Osteoblast (primary cell): ENCODE measurements at regions not wholly inside any gene's neighbourhood (a gene's known extent, or its start where the extent isn't known, plus 50 kb on each side); places are given as distances from the start of the nearest gene placed in this dataset.
A peak's percentile ranks its signal among the peaks of the same experiment; 100 is the strongest.

Source experiments
- DNase-seq: peaks from one replicate; pipeline ENCODE4 v3.0.0; 2011; ENCODE audit warnings: low spot score, mixed read lengths; ENCODE audit not compliant: insufficient read length; ENCODE audit errors: missing footprints
- H2AFZ ChIP-seq: 2 replicates; pipeline ENCODE4 v1.6.0; 2011; ENCODE audit warnings: mild to moderate bottlenecking, low read length
- H3K27ac ChIP-seq: 2 replicates; pipeline ENCODE4 v1.5.1; 2011; ENCODE audit warnings: mild to moderate bottlenecking, low read depth, low read length, moderate library complexity
- H3K27me3 ChIP-seq: 2 replicates; pipeline ENCODE4 v1.6.0; 2012; ENCODE audit warnings: mild to moderate bottlenecking, control low read depth, inconsistent platforms, low read length, moderate library complexity; ENCODE audit not compliant: insufficient read depth
- H3K36me3 ChIP-seq: 2 replicates; pipeline ENCODE4 v1.5.1; 2011; ENCODE audit warnings: mild to moderate bottlenecking, low read length, control low read depth, moderate library complexity; ENCODE audit not compliant: insufficient read depth
- H3K4me1 ChIP-seq: 2 replicates; pipeline ENCODE4 v1.5.1; 2011; ENCODE audit warnings: mild to moderate bottlenecking, low read length, control low read depth, moderate library complexity; ENCODE audit not compliant: insufficient read depth
- H3K4me2 ChIP-seq: 2 replicates; pipeline ENCODE4 v1.6.0; 2011; ENCODE audit warnings: mild to moderate bottlenecking, low read length; ENCODE audit not compliant: insufficient read depth
- H3K4me3 ChIP-seq: fragments of 200-600 bp; sonication (generic); 3 replicates; pipeline ENCODE4 v1.5.1; 2012; ENCODE audit warnings: mild to moderate bottlenecking, low read length, inconsistent platforms; ENCODE audit not compliant: insufficient read depth
- H3K79me2 ChIP-seq: 2 replicates; pipeline ENCODE4 v1.6.0; 2012; ENCODE audit warnings: mild to moderate bottlenecking, low read length, control low read depth, inconsistent platforms; ENCODE audit not compliant: insufficient read depth
- H3K9me3 ChIP-seq: 2 replicates; pipeline ENCODE4 v1.5.1; 2011; ENCODE audit warnings: low read depth, low read length, control low read depth
- H4K20me1 ChIP-seq: 2 replicates; pipeline ENCODE4 v1.6.0; 2012; ENCODE audit warnings: mild to moderate bottlenecking, low read length, control low read depth; ENCODE audit not compliant: insufficient read depth
- CTCF ChIP-seq: IDR thresholded peaks from 2 replicates; pipeline ENCODE4 v1.5.1; 2011; ENCODE audit warnings: mild to moderate bottlenecking, low read depth, low read length, moderate library complexity; ENCODE audit errors: extremely low read depth

DNA sequence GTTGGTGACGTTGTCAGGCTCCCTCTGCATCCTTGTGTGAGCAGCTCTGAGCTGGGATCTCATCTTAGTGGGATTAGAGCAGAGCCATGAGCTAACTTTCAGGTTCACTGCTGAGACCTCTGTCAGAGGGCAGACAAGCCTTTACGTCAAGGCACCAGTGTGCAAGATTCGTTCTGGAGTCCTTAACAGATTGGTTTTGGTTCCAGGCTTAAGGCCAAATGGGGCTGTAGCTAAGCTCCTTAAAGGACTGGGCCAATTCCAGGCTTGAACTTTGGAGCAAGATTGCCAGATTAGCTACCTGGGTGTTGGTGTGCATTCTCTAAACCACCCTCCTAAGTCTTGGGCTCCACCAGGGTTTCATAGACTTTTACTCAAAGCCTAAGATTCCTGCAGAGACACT, 52.6 kb upstream of the PDC start:
- Histone ChIP-seq H3K9me3 (no peaks in the 10 kb centered on the region), H3K36me3 (no peaks in the 10 kb centered on the region), H3K4me3 (no peak overlapping the region), H3K4me1 (no peaks in the 10 kb centered on the region), H4K20me1 (no peaks in the 10 kb centered on the region), H2AFZ (no peak overlapping the region), H3K27ac (no peak overlapping the region), H3K27me3 (no peaks in the 10 kb centered on the region), H3K4me2 (no peak overlapping the region), H3K79me2 (no peaks in the 10 kb centered on the region)
- peak; percentile 3 for DNase-seq
- no peak for TF ChIP-seq CTCF

DNA sequence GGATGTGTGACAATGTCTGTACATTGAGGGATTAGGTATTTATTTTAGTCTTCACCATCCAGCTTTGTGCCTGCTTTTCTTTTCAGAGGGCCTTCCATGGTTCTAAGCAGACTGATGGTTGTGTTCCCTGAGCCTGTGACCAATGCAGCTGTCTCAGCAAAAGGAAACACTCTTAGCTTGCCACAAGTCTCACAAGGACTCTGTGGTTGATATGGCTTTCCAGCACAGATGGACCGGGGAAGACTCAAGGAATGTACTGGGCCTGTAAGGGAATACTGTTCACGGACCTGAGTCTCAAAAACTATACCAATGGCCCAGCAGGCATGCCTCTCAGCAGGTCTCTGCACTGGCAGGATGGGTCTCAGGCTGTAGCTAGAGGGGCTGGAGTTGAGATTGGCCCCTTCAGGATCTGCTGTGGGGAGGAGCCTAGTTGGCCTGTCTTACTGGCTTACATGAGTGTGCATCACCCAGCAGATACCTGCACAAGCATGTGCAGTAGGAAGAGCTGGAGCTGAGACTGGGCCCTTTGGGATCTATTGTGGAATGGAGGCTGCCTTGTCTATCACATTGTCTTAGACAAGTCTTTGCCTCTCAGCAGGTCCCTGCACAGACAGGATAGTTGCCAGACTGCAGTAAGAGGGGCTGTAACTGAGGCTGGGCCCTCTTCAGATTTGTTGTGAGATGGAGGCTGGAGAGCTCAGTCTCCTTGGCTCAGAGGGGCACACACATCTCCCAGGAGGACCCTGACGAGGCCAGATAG, 52.0 kb upstream of the PDC start:
- Histone ChIP-seq H3K27me3 (no peaks in the 10 kb centered on the region), H3K9me3 (no peaks in the 10 kb centered on the region), H2AFZ (peak overlapping the region; percentile 5), H3K4me3 (no peak overlapping the region), H3K4me1 (no peaks in the 10 kb centered on the region), H3K4me2 (no peak overlapping the region), H3K36me3 (no peaks in the 10 kb centered on the region), H4K20me1 (no peaks in the 10 kb centered on the region), H3K27ac (no peak overlapping the region), H3K79me2 (no peaks in the 10 kb centered on the region)
- DNase-seq, result no peak
- TF ChIP-seq CTCF, result no peak

DNA sequence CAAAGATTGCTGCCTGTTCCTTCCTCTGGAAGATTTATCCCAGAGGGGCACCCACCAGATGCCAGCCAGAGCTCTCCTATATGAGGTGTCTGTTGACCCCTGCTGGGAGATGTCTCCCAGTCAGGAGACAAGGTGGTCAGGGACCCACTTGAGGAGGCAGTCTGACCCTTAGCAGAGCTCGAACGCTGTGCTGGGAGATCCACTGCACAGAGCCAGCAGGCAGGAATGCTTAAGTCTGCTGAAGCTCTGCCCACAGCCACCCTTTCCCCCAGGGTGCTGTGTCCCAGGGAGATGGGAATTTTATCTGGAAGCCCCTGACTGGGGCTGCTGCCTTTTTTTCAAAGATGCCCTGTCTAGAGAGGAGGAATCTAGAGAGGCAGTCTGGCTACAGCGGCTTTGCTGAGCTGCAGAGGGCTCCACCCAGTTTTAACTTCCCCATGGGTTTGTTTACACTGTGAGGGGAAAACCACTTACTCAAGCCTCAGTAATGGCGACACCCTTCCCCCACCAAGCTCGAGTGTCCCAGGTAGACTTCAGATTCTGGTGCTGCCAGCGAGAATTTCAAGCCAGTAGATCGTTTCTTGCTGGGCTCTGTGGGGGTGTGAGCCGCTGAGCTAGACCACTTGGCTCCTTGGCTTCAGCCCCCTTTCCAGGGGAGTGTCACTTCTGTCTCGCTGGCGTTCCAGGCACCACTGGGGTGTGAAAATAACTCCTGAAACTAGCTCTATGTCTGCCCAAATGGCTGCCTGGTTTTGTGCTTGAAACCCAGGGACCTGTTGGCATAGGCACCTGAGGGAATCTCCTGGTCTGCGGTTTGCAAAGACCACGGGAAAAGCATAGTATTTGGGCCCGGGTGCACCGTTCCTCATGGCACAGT, 51.1 kb upstream of the PDC start:
- Histone ChIP-seq H3K4me1 (no peaks in the 10 kb centered on the region), H4K20me1 (no peaks in the 10 kb centered on the region), H3K27ac (no peak overlapping the region), H3K27me3 (no peaks in the 10 kb centered on the region), H3K79me2 (no peaks in the 10 kb centered on the region), H3K4me3 (no peak overlapping the region), H3K9me3 (no peaks in the 10 kb centered on the region), H3K36me3 (no peaks in the 10 kb centered on the region), H2AFZ (peak overlapping the region; percentile 35), H3K4me2 (no peak overlapping the region)
- TF ChIP-seq CTCF, result no peak
- no peak for DNase-seq
